SH-SY5Y (cell line): ENCODE measurements at regions not wholly inside any gene's neighbourhood (a gene's known extent, or its start where the extent isn't known, plus 50 kb on each side); places are given as distances from the start of the nearest gene placed in this dataset.

ENCODE experiments used
- GATA2 ChIP-seq: IDR thresholded peaks from 2 replicates; pipeline ENCODE4 v1.6.1; 2011; ENCODE audit warnings: mild to moderate bottlenecking, low read depth, low read length
- GATA3 ChIP-seq: IDR thresholded peaks from 2 replicates; pipeline ENCODE4 v1.6.1; 2011; ENCODE audit warnings: low read depth, mild to moderate bottlenecking, low read length, moderate library complexity

DNA sequence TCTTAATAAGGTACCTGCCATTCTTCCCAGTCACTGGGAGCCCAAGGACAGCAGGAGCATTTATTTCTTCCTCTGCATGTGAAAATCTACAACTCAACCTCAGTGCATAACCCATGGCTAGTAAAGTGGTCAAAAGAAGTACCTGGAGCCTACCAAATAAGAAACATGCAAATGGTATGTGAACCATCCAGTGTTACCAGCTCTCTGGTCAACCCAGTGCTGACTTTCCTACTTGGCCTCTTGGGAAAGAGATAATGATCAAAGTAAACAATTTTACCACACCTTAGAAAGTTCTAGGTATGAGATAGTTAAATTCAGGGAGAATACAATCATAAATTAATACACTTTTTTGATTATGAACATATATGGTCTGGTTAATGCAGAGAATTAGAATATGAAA lies 325.6 kb downstream of the ENC1 start:
- TF ChIP-seq GATA3: no peak
- TF ChIP-seq GATA2: no peak
